ENCODE measurements at regions not wholly inside any gene's neighbourhood (a gene's known extent, or its start where the extent isn't known, plus 50 kb on each side); places are given as distances from the start of the nearest gene placed in this dataset.

DNA sequence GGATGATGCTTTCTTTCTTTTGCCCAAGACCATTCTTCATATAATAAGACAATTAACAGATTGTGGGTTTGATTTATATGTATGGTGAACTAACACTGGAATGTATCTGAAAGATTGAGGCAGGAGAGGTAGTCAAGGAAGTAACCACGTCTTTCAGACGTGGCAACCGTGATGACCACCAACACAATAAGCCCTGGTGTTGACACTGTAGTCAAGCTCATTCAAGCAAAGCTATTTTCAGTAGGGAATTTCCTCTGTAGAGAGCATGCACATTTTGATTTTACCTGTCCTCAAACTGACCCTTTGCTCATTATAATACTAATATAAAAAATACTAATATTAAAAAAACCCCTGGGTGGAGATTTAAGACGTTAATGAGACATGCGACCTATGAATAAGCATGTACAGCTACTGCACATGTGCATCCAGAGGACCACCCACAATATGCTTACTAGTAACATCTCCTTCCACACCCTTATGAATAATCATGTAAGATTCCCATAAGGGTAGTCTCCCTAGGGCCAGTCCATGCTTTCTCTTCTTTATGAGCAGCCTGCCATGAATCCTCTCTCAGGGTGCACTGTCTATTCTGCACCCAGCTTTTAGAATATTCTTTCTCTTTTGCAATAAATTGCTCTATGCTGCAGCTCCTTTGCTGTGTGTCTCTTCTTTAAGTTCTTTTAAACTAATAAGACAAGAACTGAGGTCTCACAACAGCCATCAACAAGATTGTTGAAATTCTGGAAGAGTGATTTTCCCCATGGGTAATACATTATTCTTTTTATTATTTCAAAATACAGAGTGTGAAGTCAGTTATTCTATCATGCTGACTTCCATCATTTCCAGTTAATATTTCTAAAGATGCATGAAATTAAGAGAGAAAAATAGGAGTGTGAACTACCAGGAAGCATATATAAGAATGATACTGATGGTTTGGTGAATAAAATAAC lies 151.3 kb upstream of the NPVF start:
- TF ChIP-seq POLR2AphosphoS5 (IDR thresholded peaks at IDR 0.05; ENCODE audit: borderline replicate concordance, low read depth, low read length), result no peak
- Histone ChIP-seq H3K4me3 (no peak overlapping the region), H3K27ac (no peak overlapping the region), H3K36me3 (ENCODE audit: insufficient read depth, low read length) (no peaks in the 10 kb centered on the region), H3K9ac (ENCODE audit: insufficient read length) (no peak overlapping the region), H3K9me3 (ENCODE audit: low read depth, low read length) (no peaks in the 10 kb centered on the region)
- no peak for DNase-seq (ENCODE audit: low read depth, low spot score)

DNA sequence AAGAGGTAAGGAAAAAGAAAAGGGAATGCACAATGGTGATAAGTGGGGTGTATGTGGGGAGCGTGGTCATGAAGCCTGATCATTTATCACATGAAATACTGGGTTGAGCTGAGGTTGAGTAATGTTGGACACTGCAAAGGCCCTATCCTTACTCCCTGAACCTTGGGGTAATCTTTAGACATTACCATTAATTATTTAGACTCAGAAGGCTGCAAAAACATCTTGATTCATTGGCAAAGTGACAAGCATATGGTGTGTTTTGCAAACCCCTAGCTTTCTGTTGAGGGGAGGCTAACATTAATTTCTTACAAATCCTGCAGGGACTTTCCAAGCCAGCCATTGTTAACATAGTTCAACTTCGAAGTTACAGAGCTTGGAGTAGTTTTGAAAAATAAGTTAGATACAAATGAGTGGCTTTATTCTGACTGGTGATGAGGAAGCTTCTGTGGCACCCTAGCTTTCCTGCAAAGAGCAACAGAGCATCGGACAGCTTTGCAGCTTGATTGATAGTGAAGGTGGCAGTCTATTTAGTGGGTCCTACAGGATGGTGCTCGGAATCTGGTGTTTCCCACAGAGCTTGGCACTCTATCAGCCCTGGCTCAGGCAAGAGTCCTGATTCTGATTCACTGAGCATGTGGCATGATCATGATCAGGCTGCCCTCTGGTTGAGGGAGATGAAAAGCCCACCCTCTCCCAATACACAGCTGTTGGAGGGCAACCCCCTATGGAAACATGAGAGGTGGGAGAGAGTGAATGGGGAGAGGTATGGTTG lies 153.7 kb upstream of the NPVF start:
- Histone ChIP-seq H3K9me3 (ENCODE audit: low read depth, low read length) (no peaks in the 10 kb centered on the region), H3K9ac (ENCODE audit: insufficient read length) (no peak overlapping the region), H3K27ac (no peak overlapping the region), H3K36me3 (ENCODE audit: insufficient read depth, low read length) (no peaks in the 10 kb centered on the region), H3K4me3 (no peak overlapping the region)
- TF ChIP-seq FOXP2 (optimal IDR thresholded peaks at IDR 0.05; ENCODE audit: control extremely low read depth, extremely low read length, insufficient read depth) (no peak), EZH2 (IDR thresholded peaks at IDR 0.05) (no peak), POLR2AphosphoS5 (IDR thresholded peaks at IDR 0.05; ENCODE audit: borderline replicate concordance, low read depth, low read length) (no peak)
- DNase-seq (ENCODE audit: low read depth, low spot score), result no peak

DNA sequence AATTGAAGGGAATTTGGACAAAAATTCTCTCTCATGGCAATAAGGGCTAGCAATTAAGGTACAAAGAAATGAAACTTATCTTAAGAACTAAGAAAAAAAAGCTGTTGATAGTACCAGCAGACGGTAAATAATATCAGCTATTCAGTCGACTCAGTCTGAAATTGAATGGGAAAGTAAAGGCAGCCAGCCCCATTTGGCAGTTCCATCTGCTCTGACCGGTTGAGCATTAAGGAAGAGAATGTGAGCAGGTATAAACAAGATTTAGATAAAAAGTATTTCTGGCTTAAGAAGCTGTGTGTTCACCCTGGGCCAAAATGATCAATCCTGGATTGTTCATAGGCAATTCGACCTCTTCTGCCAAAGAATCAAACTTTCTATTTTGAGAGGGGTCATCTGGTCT lies 154.6 kb upstream of the NPVF start:
- no peaks in the 10 kb centered on the region for H3K9me3 ChIP-seq (ENCODE audit: low read depth, low read length)
- no peak for DNase-seq (ENCODE audit: low read depth, low spot score)
- no peak overlapping the region for H3K27ac ChIP-seq
- no peak overlapping the region for H3K9ac ChIP-seq (ENCODE audit: insufficient read length)
- no peaks in the 10 kb centered on the region for H3K36me3 ChIP-seq (ENCODE audit: insufficient read depth, low read length)
- H3K4me3 ChIP-seq, result no peak overlapping the region
- TF ChIP-seq FOXP2 (optimal IDR thresholded peaks at IDR 0.05; ENCODE audit: control extremely low read depth, extremely low read length, insufficient read depth) (no peak), POLR2AphosphoS5 (IDR thresholded peaks at IDR 0.05; ENCODE audit: borderline replicate concordance, low read depth, low read length) (no peak), EZH2 (IDR thresholded peaks at IDR 0.05) (no peak)

DNA sequence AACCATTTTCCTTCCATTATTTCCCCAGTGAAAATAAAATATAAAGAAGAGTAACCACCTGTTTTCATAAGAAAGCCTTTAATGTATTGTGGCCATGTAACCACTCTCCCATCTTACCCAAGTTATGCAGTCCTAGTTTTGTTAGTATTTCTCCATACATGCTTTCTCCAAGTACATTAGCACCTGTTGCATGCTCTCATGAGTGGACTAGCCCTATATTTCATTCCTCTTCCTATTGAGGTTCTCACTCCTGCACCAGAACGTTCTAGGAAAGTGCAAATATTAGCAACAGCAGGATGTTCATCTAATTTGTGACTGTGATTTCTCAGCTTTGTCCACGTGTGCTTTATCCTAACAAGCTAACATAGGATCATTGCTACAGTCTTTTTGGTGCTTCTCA lies 155.1 kb upstream of the NPVF start:
- no peak overlapping the region for H3K27ac ChIP-seq
- H3K9ac ChIP-seq (ENCODE audit: insufficient read length), result no peak overlapping the region
- H3K36me3 ChIP-seq (ENCODE audit: insufficient read depth, low read length), result no peaks in the 10 kb centered on the region
- TF ChIP-seq FOXP2 (optimal IDR thresholded peaks at IDR 0.05; ENCODE audit: control extremely low read depth, extremely low read length, insufficient read depth), result no peak
- no peak for TF ChIP-seq POLR2AphosphoS5 (IDR thresholded peaks at IDR 0.05; ENCODE audit: borderline replicate concordance, low read depth, low read length)
- no peak for TF ChIP-seq EZH2 (IDR thresholded peaks at IDR 0.05)
- no peak for DNase-seq (ENCODE audit: low read depth, low spot score)
- H3K9me3 ChIP-seq (ENCODE audit: low read depth, low read length), result no peaks in the 10 kb centered on the region
- H3K4me3 ChIP-seq, result no peak overlapping the region

DNA sequence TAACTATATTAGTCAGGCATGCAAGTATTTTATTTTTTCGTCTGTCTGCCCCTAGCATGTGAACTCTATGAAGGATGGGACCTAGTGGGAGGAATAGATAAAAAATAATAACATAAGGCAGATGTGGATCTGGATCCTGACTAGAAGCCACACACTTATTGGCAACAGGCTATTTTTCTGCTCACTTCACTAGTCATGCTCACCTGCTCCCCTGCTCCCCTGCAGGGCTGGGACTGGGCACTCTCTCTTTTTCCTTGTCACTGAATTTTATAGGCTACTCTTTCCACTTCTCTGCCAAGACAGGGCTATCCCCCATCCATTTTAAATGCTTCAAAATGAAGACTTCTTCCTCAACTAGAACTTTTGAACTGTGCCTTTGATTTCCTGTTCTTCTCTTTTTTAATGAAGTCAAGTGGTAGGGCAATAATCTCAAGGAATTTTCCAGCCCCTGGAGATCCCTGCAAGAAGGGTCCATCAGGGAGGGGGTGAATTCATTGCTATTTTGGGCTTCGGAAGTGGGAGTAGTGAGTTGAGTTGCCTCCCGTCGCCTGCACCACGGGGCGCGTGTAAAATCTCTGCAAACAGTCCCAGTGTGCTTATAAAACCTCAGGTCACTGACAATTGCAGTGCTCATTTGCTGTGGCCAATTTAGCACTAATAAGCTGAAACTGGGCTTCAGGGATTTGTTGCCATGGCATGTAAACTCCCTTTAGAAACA lies 156.7 kb upstream of the NPVF start:
- Histone ChIP-seq H3K36me3 (ENCODE audit: insufficient read depth, low read length) (no peaks in the 10 kb centered on the region), H3K9ac (ENCODE audit: insufficient read length) (no peak overlapping the region), H3K27ac (no peak overlapping the region), H3K4me3 (no peak overlapping the region), H3K9me3 (ENCODE audit: low read depth, low read length) (no peaks in the 10 kb centered on the region)
- no peak for TF ChIP-seq POLR2AphosphoS5 (IDR thresholded peaks at IDR 0.05; ENCODE audit: borderline replicate concordance, low read depth, low read length)
- no peak for TF ChIP-seq EZH2 (IDR thresholded peaks at IDR 0.05)
- no peak for TF ChIP-seq FOXP2 (optimal IDR thresholded peaks at IDR 0.05; ENCODE audit: control extremely low read depth, extremely low read length, insufficient read depth)
- no peak for DNase-seq (ENCODE audit: low read depth, low spot score)

DNA sequence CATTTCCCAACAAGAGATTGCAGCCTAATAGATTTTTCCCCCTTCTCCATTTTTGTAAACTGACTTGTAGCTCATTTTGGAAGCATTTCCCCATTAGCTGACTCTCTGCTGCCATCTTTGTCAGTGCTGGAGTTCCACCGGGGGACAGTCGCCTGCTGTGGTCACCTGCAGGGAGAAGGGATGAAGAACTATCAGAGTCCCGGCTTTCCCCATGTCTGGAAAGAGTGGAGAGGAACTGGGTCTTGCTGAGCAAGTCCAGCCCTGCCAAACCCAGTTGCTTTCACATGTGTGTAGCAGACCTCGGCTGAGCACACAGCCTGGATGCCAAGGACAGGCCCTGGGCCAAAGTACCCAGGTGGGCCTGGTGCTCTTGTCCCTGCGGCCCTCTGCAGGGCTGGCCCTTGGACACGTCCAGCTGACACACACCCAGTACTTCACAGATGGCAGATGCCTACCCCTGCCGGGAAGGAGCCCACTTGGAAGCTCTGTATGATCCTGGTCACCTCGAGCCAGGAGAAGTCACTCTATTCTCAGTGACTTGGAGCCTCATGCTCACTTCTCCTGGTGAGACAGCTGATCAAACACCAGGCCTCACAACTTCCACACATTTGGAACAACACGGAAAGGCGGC lies 157.3 kb upstream of the NPVF start:
- H3K27ac ChIP-seq, result no peak overlapping the region
- H3K36me3 ChIP-seq (ENCODE audit: insufficient read depth, low read length), result no peaks in the 10 kb centered on the region
- TF ChIP-seq EZH2 (IDR thresholded peaks at IDR 0.05) (no peak), POLR2AphosphoS5 (IDR thresholded peaks at IDR 0.05; ENCODE audit: borderline replicate concordance, low read depth, low read length) (no peak), FOXP2 (optimal IDR thresholded peaks at IDR 0.05; ENCODE audit: control extremely low read depth, extremely low read length, insufficient read depth) (no peak)
- no peak for DNase-seq (ENCODE audit: low read depth, low spot score)
- H3K9ac ChIP-seq (ENCODE audit: insufficient read length), result no peak overlapping the region
- no peak overlapping the region for H3K4me3 ChIP-seq
- H3K9me3 ChIP-seq (ENCODE audit: low read depth, low read length), result no peaks in the 10 kb centered on the region

DNA sequence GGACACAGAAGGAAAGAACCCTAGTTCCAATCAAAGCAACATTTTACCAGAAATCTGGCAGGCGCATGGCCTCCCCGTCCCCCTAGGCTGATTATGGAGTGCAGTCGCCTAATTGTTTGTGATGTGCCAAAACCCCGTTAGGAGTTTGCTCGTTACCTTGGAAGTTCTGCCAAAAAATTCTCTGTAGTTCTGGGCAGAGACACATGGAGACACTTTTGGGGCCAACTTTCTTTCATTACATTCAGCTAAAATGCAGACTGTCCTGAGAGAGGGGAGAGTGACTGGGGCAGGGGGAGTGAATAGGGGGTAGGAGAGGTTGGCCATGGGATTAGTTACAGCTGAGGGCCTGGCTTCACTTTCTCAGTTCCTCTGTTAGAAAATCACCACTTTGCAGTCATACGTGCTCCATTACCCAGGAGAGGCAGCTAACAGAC lies 158.0 kb upstream of the NPVF start:
- Histone ChIP-seq H3K27ac (no peak overlapping the region), H3K36me3 (ENCODE audit: insufficient read depth, low read length) (no peaks in the 10 kb centered on the region), H3K4me3 (no peak overlapping the region), H3K9ac (ENCODE audit: insufficient read length) (no peak overlapping the region), H3K9me3 (ENCODE audit: low read depth, low read length) (no peaks in the 10 kb centered on the region)
- no peak for TF ChIP-seq EZH2 (IDR thresholded peaks at IDR 0.05)
- TF ChIP-seq FOXP2 (optimal IDR thresholded peaks at IDR 0.05; ENCODE audit: control extremely low read depth, extremely low read length, insufficient read depth), result no peak
- TF ChIP-seq POLR2AphosphoS5 (IDR thresholded peaks at IDR 0.05; ENCODE audit: borderline replicate concordance, low read depth, low read length), result no peak
- no peak for DNase-seq (ENCODE audit: low read depth, low spot score)

Data from SK-N-MC (cell line).